ENCODE measurements at regions not wholly inside any gene's neighbourhood (a gene's known extent, or its start where the extent isn't known, plus 50 kb on each side); places are given as distances from the start of the nearest gene placed in this dataset.
A peak's percentile ranks its signal among the peaks of the same experiment; 100 is the strongest.

DNA sequence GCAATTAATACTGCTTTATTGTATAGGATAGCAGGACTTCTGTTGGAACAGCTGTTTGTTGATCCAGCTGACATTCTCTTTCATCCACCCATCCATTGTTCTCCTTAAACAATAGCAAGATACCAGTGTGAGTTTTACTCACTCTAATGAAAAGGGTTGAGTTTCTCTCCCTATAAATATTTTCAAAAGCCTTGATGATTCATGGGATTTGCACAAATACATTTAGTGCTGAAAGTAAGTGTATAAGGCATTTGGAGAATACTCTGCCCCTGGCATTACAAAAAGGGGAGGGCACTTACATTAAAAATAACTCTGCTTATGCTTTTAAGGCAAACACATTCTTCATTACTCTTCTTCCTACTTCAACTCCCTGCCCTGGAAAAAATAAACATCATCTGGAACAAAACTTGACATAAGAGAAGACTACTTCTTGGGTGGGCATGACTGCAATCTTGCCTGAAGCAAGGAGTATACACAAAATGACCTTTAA, 634.9 kb downstream of the METTL15 start:
- DNase-seq (ENCODE audit: low read depth in 3 of 3) = no peak

DNA sequence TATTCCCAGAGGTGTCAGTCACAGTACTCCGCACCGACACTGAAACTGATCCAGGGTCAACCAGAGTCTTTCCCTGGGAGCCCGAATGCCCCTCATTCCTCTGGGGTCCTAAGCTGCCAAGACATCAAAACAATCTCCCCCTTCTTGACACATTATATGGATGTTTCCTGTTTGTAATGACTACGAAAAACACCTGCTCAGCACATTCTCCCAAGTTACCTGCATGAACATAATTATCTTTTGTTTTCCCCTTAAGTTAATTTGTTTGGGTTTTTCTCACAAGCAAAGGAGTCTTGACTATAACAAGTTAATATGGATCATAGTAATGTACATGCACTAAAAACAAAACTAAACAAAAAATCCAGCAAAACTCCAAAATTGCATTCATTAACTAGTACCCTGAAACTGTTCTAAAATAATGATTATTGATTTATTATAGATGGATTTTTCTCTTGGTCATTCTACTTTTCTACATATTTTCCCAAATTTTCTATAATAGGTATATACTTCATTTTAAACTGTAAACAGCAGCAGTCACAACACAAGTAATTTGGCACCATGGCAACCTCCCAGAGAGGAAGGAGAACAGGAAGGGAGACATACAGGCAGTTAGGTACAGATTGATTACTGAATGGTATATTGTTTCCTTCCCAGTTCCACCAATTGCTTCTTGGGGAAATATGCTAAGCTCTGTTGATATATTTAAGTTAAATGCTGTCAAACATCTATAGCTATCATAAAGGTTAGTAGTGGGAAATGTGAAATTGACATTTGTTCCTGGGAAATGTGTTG, 631.5 kb downstream of the METTL15 start:
- no peak for DNase-seq (ENCODE audit: low read depth in 3 of 3)

DNA sequence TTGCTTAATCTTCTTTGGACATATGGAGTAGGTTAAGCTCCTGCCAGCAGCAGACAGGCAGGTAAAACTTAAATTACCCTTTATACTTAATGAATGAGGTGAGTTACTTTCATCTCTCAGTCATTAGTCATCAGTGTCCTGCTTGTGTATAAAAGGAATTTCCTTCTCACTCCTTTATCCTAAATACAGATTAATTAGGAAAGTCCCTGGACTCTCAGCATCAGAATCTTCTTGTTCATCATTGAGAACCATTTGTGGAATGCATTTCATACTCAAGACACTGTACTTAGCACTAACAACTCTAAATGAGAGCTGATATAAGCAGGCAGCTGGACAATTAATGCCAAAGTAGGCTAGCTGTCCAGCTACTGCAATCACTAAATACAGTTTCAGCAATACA, 630.4 kb downstream of the METTL15 start:
- DNase-seq (ENCODE audit: low read depth in 3 of 3) = no peak

DNA sequence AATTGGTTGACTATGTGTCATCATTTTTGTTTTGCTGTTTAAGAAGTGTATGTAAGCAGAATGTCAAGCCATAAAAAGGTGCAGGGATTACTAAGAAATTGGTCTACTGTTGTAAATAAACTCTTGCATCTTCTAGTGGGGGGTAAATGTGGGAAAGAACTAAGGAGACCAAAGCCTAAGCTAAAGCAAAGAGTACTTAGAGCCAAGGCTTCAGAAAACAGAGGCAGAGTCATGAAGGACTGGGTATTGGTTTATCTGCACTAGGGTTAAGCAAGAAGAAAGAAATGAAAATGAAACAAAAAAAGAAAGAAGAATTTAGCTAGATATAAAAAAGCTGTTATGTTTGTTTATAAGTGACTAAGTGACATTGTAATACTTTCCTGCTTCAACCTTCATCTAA, 628.1 kb downstream of the METTL15 start:
- no peak for DNase-seq (ENCODE audit: low read depth in 3 of 3)

DNA sequence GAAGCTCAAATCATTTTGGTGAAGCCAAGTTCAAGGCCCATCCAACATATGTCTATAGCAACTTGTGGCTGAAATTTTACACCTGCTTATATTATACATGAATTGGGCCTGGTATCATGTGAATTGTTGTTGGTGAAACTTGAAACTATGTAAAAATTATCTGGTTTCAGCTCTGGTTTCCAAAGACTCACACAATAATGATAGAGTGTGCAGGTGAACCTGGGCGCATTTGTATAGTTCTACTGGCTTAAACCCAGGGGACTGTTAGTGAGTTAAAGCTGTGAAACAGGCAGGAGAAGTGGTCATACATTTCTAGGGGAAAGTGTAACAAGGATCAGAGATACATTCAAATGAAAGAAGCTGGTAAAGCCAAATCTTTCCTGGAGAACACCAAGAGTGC, 627.3 kb downstream of the METTL15 start:
- DNase-seq (ENCODE audit: low read depth in 3 of 3) = no peak

DNA sequence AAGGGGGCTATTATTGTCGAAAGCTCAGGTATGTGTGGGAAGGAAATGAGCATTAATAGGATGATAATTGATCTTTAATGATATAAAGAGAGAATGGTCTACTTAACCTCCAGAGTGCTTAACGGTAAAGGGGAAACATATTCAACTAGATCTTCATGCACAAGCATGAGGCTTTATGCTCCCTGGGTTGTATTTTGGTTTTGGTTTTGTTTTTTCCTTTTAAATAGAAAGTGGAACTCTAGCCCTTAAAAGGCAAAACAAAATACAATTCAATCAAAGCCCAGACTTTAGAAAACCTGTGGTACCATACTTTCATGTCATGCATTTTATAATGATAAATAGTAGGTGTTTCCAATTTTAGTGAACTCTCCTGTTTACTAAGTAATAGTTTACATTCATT, 622.7 kb downstream of the METTL15 start:
- no peak for DNase-seq (ENCODE audit: low read depth in 3 of 3)

DNA sequence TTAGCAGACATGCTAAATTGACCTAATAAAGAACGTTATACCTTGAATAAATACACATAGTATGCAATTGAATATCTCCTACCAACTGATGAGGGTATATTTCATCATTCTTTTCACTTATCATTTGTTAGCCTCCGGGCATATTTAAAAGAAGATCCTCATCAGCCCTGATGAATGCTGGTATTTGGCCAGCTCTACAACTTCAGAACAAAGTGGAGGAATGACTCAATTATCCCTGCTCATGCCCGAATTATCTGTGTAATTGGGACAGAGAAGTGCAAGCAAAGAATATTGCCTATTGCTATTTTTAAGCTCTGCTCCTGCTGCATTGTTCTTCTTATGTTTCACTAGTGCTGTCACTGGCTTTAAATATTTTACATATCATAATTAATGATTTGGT, 622.1 kb downstream of the METTL15 start:
- DNase-seq (ENCODE audit: low read depth in 3 of 3) = no peak

DNA sequence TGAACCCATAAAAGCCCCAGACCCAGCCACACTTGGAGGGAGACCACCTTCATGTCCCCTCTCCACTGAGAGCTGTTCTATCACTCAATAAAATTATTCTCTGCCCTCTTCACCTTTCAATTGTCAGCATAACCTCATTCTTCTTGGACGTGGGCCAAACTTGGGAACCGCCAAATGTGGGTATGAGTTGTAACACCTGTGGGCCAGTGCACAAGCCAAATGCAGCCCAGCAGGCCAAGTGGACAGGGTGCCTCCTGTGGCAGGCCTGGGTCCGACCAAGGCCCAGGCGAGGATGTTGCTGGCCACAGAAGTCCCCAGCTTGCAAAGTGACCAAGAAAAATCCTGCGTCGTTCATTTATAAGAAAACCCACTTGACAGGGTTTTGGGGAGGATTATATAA, 621.2 kb downstream of the METTL15 start:
- no peak for DNase-seq (ENCODE audit: low read depth in 3 of 3)

DNA sequence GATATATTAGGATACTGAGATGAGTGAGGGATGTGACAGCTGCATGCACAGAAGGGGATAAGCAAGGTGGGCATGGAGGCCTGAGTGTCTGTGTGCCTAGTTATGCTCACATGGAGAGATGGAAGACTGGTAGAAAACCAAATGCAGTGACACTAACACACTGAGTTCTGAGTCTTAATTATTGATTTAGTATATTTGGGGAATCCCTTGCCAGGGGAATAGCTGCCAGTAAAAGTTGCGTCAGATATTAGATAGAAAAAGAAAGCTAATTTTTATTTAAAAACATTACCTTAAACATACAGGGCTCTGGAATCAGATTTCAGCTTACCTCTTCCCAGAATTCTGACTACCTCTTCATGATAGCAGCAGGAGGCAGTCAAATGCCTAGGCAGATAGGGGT, 620.5 kb downstream of the METTL15 start:
- DNase-seq (ENCODE audit: low read depth in 3 of 3) = no peak

DNA sequence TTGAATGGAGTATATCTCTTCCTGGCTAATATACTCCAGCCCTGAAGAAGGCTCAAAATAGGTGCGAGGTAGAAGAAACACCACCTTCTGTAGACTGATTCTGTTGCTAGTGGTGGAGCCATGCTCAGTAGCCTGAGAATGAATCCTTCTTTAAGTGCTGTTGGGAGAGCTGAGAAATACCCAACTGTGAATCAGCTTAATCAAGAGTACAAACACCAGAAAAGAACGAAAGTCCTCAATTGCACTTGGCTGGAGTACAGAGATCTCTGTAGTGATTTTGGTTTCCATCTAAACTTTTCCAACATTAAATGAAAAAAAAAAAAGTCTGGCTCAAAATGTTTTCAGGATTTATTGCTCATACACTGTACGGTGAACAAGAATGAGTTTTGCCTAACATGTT, 619.1 kb downstream of the METTL15 start:
- DNase-seq (ENCODE audit: low read depth in 3 of 3) = no peak

DNA sequence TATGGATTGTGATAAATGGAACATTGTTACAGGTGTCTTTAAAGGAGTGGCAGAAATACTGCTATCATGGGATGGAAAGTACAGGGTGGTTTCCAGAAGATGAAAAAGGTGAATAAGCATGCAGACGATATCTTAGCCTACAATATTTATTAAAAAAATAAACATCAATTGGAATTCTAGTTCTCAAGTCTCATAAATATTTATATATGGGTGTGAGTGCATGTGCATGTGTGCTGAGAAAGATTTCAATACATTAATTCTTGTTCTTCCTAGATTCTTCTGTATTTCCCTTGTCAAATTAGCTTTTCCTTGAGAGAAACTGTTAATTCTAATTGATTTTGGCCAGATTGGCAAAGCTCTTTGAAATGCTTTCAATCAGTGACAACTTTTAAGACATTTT, 618.2 kb downstream of the METTL15 start:
- no peak for DNase-seq (ENCODE audit: low read depth in 3 of 3)

DNA sequence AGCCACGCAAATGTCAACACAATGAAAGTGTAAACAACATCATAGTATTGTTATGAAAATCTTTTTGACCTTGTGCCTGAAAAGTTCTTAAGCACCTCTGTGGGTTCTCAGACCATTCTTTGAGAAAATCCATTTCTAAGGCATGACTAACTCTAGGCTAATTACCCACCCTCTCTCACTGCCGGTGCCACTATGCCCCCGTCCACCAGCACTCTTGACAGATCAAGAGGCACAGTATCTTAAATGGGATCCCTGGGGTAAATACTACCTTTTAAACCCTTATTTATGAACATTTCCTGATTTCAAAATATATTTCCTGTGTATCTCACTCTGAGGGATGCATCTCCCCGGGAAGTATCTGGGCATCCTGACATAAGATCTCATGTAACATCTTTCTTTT, 607.5 kb downstream of the METTL15 start:
- no peak for DNase-seq (ENCODE audit: low read depth in 3 of 3)

DNA sequence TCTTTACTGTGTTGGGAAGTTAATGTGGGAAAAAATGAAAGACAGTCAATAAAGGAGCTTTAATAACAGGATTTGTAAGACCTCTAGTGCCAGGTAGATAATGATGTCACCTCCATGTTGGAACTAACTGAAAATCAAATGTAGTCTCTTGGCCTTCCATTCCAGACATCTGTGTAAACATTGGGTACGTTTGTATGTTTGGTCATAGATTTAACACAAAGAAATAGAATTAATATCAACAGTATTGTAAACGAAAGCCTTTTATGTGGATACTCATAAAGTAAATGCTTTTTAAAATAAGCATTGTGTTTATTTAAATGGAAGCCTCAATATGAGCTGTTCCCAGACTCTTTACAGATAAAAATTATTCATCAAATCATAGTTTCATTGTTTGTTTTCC, 605.7 kb downstream of the METTL15 start:
- no peak for DNase-seq (ENCODE audit: low read depth in 3 of 3)

DNA sequence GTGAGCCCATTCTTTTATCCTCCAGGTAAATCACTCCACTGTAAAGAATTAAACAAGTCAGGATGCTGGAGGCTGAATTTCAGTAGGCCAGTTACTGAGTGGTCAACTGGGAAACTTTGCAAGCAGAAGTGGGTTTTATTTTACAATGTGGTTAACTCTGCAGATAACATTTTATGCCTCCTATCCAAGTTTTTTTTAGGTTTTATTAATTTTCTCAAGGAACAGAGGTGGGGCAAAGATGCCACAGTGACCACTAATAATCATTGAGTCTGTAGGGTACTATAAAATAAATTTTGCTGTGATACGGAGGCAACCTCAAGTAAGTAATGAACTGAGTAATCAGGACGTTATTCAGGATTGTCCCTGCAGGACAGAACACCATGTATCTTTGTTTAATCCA, 599.9 kb downstream of the METTL15 start:
- DNase-seq (ENCODE audit: low read depth in 3 of 3) = no peak

DNA sequence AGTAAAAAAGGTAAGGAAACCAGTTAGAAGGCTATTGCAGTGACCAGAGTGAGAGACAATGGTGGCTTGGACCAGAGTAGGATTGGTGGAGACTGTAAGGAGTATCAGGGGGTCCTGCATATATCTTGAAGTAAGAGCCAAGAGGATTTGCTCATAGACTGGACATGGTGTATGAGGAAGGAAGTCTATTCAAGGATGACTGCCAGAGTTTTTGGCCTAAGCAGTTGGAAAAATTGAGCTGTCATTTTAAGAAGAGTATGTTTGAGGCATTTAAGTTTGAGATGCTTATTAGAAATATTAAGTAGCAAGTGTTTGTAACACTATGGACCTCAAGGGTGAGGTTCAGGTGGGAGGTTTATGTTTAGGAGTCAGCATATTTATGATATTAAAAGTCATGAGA, 596.6 kb downstream of the METTL15 start:
- no peak for DNase-seq (ENCODE audit: low read depth in 3 of 3)

DNA sequence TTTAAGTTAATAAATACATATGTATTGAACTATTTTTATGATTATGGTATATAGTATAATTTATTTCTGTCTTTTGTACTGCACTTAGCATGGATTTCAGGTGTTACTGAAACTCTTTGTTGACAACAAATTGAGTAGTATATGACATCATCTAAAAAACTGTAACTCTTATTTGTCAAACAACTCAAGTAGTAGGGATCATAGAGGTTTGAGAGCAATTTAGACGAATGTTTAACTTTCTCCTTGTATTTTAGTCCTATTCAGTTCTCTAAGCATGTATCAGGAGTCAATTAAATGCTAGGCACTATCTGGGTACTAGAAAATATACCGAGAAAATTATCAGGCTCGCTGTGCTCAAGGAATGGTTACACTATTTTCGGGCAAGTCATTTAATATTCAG, 595.2 kb downstream of the METTL15 start:
- DNase-seq (ENCODE audit: low read depth in 3 of 3) = no peak

DNA sequence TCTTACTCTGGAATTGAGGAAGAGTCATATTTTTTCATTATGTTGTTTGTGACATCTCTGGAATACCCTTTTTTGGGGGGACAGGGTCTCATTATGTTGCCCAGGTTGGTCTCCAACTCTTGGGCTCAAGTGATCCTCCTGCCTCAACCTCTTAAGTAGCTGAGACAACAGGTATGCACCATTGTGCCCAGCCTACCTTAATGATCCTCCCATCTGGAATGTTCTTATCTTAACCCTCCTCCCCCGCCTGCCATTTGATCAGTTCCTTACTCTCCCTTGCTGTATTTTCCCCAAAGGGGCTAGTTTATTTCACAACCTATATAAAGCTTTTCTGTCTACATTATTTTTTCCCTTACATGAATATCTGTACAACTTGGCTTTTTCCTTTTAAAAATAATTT, 594.7 kb downstream of the METTL15 start:
- no peak for DNase-seq (ENCODE audit: low read depth in 3 of 3)

DNA sequence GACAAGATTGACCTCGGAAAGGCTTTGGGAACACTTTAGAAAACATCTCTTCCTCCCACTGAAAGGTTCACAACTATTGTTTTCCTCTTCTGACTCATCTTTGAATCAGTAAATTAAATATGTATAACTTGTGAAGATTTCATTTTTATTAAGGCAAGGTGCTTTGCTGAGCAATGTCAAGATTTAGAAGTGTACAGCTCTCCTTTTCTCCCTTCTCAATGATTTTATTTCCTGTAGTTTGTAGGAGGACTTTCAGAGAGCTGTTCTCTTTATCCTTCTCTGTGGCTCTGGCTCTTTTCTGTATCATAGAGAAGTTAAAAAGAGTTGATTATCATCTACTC, 594.2 kb downstream of the METTL15 start:
- DNase-seq (ENCODE audit: low read depth in 3 of 3) = no peak

DNA sequence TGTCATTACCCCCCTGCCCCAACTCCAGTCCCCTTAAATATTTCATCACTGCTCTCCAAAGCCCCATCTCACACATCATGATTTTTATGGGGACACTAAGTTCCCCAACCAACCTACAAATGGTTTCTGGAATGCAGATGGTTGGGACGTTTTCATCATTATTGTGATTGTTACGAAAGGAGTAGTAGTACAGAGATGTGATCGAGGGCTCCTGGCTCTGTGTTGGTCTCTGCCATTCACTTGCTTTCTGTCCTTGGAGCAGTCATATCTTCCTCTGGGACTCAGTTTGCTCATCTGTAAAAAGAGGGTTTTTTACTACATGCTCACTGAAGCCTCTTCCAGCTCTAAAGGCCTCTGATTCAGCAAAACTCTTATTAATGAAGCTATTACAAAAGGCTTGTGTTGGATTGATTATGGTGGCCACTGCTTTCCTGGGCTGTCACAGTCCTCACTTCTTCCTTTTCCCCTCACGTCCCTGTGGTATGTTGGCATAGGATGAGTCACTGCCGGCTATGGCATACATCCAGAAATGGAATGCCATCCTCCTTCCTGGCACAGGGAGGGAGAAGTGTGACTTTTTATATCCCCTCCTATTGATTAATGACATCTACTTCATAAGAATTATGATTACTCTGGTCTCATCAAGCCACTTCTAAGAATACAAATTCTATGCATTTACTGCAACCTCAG, 593.7 kb downstream of the METTL15 start:
- DNase-seq (ENCODE audit: low read depth in 3 of 3) = no peak

DNA sequence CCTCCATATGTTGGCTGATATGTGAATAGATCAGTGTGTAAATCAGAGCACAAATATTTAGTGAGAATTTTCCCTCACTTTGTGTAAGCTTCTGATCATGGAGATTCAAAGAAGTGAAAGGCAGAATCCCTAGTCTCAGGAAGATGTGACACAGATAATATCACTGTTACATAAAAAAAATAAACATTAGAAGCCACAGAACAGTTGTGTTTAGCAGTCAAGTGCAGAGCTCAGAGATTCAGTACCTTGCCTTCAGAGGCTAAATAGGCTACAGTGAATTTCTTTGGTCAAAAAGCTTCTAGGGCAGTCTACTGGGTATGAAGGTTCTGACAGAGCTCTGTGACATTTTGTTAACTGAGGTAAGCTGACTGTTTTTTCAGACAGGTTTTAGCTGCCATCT, 591.5 kb downstream of the METTL15 start:
- no peak for DNase-seq (ENCODE audit: low read depth in 3 of 3)

DNA sequence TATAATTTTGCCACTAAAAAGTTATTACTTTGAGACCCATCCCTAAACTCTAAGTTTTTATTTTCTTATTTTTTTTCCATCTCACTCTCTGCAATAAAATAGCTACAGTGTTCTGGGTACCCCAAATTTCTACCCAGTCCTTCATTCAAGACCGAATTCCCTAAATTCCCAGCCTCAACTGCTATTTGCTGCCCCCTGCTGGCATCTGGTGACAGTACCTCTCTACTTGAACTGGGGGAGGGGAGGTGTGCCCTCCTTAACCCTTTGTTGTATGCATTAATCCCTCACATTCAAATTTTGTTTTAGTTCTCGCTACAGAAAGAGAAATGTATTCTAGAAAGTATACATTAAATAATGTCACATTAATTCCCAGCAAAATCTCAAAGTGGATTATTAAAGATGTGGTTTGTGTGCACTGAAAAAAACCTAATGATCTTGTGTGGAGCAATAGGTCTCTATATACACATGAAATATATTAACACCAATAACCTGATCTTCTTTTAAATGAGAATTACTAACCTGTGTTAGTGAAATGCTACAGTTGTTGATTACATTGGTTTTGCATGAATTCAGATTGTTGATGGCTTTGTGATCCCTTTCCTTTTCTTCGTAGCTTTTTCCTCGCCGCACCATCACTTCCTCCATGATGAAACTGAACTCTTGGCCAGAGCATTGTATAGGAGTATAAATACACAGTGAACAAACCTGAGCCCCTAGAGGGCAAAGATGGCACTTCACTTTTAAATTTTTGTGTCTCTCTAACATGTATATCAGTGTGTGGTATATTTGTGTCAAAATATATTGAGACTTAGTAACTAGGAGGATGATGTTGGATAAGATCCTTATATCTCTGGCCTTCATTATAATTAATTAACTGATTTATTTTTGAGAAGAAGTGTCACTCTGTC, 590.0 kb downstream of the METTL15 start:
- peak in 1 of 3 donors; percentile 1 for DNase-seq (ENCODE audit: low read depth in 3 of 3)

DNA sequence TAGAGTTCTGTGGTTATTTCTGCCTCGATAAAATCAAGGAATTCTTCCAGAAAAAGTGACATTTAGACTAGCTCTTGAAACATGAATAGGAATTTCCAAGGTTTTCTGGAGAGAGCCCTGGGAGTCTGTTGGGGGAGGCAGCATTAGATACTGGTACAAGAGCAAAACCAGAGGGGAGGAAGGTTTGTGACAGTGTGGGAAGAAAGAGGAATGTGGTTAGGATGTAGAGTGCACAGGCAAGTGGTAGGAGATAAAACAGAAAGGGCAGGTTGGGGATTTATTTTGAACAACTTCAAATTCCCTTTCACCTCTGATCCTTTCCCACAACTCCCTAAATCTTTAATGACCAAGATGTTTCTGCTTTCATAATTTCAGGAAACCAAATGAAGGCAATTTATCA, 588.4 kb downstream of the METTL15 start:
- DNase-seq (ENCODE audit: low read depth in 3 of 3) = no peak

DNA sequence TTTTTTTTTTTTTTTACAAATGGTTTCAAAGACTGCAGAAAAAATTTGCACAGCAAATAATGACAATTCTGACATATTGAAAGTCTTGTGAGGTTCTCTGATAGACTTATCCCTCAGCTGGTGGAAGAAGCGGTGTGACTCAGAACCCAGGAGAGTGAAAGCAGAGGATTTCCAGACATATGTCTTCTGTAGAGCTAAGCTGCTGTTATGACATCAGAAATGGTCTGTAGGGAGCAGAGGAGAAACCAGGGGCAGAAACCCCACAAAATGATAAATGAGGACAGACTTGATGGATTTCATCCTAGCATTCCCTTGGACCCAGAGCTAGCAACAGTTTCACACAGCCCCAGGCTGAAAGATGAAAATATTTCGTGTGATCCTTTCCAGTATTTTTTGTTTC, 582.6 kb downstream of the METTL15 start:
- DNase-seq (ENCODE audit: low read depth in 3 of 3) = no peak

All from stimulated activated CD4-positive, alpha-beta T cell treated with anti-CD3 and anti-CD28 coated beads, TNF-alpha, amount 100 ng/mL, for 48 hours (primary cell).